HG03565 (cell line): ENCODE measurements at regions not wholly inside any gene's neighbourhood (a gene's known extent, or its start where the extent isn't known, plus 50 kb on each side); places are given as distances from the start of the nearest gene placed in this dataset.
"Not testable (repeated sequence)": the region's sequence is repeated elsewhere in the genome, so short reads cannot be mapped to it uniquely, and the experiment has no call there.

Experiments used
- ATAC-seq: cut with Tn5 transposase; IDR thresholded peaks from one replicate; pipeline ENCODE4 v1.9.1; 2021; ENCODE audit warnings: mild to moderate bottlenecking, moderate library complexity; ENCODE audit not compliant: unreplicated experiment

DNA sequence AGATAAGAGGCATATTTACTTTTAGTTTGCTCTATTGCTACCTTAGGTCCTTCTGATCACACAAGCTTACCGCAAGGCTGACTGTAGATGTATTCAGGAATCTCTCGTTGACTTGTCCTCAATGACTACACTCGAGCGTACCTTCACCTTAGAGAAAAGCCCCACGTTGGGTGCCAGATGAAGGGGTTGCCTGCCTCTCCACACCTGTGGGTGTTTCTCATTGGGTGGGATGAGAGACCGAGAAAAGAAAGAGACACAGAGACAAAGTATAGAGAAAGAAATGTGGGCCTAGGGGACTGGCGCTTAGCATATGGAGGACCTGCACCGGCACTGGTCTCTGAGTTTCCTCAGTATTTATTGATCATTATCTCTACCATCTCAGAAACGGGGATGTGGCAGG lies 51.8 kb downstream of the ASCL4 start:
- no peak for ATAC-seq

DNA sequence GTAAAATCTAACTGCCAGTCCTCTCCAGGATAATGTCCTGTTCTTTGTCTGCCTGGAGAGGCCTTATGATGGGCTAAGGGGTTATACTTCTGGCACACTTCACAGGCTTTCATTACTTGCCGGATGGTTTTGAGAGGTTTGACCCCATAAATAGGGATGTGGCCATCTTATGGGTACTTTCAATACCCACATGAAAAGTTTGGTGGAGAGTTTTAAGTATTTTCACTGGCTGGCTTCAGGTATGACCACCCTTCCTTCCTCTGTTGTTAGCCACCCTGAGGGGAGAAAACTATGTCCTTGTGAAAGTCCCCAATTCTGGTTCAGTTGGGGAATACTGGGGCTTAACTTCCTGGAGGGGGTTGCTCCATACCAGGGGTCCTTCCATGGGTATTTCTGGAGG lies 54.8 kb downstream of the ASCL4 start:
- ATAC-seq, result no peak

DNA sequence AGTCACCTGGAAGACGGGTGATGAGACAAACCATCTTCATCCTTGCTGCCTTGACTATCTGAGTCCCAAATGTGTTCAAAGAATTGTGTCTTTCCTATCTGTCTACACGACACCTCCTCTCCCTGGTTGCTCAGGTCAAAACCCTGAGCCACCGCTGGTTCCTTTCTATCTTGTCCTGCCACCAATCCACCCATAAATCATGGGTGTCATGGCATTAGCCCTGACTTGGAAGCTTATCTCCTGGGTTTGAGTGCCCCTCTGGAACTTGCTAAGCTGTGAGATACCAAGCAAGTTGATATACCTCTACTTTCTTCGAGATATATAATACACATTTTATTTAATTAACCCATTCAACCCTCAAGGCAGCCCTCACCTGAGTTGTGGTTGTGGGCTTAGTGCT lies 57.9 kb downstream of the ASCL4 start:
- ATAC-seq, result no peak

DNA sequence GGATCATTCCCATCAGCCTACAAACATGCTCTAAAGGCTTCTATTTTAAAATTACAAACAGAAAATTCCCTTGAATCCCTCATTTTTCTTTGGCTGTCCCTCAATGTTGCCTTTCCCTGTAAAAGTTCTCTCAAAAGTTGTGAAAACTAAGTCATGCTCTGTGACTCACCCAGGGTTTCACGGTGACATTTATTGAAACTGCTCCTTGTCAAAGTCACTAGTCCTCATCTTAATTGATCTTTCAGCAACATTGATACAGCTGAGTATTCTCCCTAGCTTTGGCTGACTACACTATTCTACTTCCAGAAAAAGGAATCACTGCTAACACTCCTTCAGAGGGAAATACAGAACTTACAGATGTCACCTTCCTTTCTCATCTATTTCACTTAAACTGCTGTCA lies 65.7 kb downstream of the ASCL4 start:
- no peak for ATAC-seq

DNA sequence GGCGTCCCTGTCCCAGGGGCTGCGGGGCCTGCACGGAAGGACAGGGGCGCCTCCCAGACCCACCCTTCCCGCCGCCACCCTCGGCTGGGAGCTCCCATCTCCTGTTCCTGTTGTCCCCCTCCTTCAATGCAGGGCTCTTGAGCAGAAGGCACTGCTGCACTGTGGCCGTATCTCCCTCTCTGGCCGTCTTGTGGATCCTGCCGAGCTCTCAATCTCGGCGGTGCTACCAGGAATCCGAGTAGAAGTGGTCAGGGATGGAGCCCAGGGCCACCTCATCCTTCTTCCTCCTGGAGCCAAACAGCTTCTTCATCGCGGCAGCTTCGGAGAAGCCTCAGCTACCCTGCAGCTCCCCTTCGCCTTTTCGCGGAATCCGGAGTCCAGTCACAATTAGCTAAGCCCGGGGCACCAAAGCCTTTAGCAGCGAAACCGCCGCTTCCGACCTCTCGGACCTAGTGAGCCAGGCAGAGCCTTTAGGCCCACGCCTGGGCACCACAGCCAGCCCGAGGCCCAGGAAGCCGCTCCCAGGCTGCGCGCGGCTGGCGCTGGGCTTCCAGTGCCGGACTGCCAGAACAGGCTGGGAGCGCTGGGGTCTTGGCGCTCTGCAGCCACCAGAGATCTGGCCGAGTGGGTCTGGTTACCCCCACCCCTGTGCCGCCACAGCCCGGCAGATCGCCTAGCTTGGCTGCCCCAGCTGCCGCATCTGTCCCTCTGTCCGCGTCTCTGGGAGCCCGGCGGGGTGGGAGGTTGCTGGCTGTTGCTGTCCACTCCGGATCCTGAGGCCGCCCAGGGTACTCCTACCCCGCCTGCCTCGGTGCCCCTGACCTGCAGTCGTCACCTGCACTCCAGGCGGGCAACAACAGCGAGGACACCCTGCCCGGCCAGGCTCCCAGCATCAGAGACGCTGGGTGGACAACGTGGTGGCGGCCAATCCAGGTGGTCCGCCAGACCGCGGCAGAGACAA lies 69.1 kb downstream of the ASCL4 start:
- no peak for ATAC-seq

DNA sequence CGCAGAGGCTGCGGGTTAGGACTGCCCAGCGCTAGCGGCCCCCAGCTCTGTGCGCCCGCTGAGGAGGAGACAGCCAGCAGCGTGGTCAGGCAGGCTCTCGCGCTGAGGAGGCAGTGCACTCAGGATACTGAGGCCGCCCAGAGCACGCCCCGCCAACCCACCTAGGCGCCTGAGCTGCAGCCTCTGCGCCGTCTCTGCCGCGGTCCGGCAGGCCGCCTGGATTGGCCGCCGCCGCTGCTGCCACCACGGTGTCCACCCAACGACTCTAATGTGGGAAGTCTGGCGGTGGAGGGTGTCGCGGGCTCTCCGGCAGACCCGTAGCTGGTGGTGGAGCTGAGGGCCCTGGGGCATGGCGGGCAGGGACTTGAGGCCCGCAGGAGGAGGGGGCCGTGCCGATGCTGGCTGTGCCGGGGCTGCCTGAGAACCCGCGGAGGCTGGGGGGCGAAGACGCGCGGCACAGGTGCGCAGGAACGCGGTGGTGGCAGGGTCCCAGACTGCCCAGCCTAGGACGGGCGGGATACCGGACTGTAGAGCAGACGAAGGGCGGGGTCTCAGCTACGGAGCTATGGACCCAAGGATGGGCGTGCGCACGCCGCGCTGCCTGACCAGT lies 69.9 kb downstream of the ASCL4 start:
- no peak for ATAC-seq

DNA sequence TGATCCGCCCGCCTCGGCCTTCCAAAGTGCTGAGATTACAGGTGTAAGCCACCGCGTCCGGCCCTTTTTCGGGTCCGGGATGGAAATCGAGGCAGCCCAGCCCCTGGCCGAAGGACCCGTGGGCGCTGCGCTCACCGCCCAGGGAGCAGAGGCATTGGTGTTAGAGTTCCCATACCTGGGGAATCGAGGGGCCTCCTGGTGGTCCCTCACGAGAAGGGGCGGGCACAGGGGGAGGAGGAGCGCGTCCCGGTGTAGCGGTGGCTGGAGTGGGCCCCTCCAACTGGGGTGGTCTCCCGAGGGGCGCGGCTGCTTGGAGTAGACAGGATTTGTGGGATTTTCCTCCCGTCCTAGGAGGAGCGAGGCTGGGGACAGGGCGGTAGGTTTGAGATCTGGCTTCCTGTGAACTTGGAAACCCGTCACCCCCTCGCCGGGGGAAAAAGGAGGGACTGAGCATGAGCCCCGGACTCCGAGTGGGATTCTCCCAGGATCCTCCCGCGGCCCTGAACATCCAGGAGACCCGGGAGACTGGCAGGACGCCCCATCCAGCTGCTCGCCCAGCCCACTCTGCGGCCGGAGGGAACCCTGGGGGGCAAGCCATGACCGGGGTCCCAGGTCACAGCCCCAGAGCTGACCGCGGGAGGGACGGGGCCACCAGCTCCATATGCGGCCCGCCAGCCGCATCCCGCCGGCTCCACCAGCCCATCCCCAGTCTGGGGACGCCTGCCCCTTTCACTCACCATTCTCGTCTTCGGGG lies 70.9 kb downstream of the ASCL4 start:
- no peak for ATAC-seq

DNA sequence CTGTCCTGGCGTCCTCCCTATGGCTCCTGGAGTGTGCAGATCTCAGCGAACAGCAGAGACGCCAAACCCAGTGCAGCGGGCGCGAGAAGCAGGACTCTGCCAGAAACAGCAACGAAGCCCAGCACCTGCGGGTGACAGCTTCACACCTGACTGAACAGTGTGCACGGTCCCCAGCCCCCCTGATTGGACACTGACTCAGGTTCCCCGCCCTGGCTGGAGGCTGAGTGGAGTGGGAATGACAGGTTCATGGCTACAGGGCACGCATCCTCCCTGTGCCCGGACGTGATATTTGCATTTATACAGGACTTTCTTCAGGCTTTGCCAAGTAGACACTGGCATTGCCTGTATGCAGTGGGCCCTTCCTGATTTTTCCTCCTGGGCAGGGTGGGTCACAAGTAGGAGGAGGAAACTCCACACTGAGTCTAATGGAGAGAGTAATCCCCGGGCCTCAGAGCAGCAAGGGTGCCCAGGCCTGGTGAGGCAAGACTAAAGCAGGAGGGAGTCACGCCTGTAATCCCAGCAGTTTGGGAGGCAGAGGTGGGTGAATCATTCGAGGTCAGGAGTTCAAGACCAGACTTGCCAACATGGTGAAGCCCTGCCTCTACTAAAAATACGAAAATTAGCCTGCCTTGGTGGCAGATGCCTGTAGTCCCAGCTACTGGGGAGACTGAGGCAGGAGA lies 71.6 kb downstream of the ASCL4 start:
- ATAC-seq, result no peak

DNA sequence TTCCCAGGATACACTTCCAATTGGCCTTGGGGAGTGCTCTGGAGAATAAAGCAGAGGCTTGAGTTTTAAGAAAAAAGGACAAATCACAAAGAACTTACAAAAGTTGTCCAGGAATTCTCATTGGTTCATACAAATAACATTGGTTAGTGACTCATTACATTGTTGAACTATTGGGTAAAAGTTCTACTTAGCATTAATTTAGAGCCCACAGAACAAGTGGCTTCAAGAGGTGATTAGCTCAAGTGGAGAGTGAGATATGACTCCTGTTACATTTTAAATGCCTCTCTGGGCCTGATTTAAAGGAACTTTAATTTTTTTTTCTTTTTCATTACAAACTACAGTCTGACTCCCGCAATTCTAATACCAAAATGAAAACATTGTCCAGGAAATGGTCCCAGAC lies 72.9 kb downstream of the ASCL4 start:
- no peak for ATAC-seq

DNA sequence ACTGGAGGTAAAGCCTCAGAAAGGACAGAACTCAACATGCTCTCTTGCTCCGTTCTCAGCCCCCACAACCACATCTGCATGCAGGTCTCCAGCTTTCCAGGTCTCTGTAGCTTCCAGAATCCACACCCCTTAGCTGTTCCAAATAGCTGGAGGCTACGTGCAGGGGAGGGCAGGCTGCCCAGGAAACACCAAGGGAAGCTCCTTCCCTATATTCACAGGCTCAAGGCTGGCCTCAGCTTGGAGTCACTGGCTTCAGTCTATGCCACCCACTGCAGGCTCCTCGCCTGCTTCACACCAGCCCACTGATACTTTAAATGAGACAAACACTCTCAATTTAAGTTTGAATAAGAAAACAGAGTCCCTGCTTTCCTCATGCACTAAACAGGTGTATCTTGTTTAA lies 73.3 kb downstream of the ASCL4 start:
- no peak for ATAC-seq

DNA sequence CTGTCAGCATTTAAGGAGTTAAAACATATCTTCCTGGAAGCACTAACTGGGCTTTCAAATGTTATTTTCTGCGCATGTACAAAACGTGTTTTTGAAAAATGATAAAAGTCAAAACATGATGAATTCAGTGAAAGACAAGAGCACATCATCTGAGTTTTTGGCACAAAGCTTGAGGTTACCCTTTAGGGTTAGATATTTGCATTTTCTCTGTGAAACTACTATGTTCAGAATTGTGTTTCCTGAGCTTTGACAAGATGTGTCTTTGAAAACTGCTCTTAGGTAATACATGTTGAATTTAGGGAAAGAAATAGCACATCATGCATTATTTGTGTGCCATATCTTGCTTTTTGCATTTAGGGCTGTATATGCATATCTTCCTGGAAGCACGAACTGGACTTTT lies 79.0 kb downstream of the ASCL4 start:
- ATAC-seq, result no peak

DNA sequence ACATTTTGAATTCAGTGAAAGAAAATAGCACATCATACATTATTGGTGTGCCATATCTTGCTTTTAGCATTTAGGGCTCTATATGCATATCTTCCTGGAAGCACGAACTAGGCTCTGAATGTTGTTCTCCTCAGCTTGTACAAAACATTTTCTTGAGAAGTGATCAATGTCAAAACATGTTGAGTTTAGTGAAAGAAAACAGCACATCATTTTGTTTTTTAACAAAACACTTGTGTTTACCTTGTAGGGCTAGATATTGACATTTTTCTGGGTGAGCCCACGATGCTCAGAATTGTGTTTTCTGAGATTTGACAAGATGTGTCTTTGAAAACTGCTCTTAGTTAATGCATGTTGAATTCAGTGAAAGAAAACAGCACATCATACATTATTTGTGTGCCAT lies 81.0 kb downstream of the ASCL4 start:
- no peak for ATAC-seq

DNA sequence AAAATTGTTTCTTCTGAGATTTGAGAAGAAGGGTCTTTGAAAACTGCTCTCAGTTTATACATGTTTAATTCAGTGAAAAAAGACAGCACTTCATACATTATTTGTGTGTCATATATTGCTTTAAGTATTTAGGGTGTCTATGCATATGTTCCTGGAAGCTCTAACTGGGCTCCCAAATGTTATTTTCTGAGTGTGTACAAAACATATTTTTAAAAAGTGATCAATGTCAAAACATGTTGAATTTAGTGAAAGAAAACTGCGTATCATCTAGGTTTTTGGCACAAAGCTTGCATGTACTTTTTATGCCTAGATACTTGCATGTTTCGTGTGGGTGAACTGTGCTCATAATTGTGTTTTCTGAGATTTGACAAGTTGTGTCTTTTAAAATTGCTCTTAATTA lies 81.6 kb downstream of the ASCL4 start:
- no peak for ATAC-seq

DNA sequence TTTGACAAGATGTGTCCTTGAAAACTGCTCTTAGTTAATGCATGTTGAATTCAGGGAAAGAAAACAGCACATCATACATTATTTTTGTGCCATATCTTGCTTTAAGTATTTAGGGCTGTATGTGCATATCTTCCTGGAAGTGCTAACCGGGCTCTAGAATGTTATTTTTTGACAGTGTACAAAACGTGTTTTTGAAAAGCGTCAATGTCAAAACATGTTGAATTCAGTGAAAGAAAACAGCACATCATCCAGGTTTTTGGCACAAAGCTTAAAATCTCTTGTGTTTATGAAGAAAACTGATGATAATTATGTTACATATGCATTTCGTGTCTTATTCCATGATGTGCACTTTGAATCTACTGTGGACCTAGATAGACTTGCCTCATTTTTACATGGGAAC lies 82.7 kb downstream of the ASCL4 start:
- ATAC-seq, result no peak

DNA sequence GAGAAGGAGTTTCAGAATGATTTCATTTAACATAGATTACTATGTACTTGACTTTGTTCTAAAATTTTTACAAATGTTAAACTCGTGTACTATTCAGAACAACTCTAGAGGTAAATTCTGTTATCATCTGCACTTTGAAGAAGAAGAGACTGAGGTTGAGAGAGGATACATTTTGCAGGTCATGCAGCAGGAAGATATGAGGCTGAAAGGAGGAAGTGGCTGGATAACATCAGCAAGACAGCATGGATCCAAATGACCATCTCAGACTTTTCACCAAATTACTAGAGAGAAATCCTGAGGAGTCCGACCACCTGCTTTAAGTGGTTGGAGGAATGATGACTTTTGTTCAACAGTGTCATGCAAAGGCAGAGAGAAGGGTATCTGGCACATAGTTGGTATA lies 84.9 kb downstream of the ASCL4 start:
- no peak for ATAC-seq

DNA sequence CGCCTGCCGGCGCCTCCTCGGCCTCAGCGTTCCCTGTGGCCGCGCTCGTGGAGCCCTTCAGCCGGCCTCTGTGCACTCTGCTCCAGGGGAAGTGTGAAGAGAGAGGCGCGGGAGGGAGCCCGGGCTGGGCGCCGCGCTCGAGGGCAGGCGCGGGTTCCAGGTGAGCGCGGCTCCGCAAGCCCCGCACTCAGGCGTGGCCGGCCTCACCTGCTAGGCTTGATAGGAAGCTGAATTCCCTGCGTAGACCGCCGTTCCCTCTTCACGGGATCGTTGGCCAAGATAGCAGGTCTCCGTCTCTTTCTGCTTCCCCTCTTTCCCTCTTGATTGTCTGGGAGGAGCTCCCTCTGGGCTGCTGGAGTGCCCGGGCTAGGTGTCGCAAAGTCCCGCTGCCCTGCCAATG lies 89.7 kb downstream of the ASCL4 start:
- ATAC-seq, result no peak

DNA sequence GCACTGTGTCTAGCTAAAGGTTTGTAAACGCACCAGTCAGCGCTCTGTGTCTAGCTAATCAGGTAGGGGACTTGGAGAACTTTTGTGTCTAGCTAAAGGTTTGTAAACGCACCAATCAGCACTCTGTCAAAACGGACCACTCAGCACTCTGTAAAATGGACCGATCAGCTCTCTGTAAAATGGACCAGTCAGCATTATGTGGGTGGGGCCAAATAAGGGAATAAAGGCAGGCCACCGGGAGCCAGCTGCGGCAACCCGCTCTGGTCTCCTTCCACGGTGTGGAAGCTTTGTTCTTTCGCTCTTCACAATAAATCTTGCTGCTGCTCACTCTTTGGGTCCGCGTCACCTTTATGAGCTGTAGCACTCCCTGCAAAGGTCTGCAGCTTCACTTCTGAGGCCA lies 90.2 kb downstream of the ASCL4 start:
- not testable (repeated sequence) for ATAC-seq

DNA sequence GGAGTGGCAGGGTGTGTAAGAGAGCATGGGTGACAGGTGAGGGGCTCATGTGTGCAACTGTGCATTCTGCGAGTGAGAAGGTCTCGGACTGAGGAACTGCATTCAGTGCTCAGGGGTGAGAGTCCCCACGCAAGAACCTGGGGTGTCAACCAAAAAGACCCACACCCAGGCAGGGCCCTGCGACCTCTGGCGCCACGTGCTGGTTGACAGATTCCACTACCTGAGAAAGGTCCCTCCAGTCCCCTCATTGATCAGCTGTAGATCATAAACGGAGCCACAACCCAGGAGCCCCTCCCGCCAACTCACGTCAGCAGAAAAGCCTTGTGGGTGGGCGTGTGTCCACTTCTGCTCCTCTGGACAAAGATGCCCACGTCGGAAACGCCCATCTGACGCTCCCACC lies 98.7 kb downstream of the ASCL4 start:
- ATAC-seq, result no peak

DNA sequence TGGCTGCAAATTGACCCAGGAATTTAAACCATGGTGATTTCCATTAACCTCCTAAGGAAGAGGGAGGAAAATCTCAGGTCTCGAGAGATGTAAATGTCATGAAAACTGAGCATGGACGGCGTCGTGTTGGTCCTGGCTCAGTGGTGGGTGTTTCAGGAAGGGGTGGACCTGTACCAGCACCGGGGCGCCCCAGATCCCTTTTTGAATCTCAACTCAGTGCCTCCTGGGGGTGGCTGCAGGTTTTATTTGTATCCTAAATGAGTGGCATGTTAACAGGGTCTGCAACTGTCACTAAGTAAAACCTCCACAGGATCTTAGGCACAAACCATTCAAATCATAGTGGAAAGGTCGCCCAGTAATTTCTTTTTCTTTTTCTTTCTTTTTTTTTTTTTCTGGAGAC lies 101.3 kb downstream of the ASCL4 start:
- ATAC-seq, result no peak

DNA sequence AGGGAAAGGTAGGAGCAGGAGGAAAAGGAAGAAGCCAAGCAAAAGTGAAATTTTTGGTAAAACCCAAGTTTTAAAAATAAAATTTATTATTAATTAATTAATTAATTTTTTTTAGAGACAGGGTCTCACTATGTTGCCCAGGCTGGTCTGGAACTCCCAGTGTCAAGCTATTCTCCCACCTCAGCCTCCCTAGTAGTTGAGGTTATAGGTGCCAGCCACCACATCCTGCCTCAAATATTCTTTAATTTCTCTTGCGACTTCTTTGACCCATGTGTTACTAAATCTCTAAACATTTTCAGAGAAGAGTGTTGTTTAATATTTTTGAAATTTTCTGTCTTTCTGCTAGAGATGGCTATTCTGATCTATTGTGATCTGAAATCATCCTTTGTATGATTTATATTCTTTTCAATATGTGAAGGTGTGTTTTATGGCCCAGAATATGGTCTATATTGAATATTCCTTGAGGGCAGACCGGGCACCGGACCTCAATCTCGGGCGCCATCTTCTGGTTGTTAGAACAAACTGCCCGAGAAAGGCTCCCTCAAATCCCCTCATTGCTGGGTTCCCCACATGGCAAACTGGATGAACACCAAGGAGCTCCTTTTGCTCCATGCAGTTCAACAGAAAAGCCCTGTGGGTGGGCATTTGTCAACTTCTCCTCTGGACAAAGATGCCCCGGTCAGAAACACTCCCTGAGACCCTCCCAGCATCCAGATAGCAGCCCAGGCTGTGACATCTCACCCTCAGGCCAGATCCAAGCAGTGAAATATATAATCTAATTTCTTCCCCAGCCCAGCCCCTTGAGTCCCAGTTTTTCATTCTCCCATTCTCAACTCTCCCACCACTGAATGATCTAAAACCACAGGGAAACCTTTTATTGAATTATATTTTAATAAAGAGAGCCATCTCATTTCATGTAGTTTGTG lies 110.5 kb downstream of the ASCL4 start:
- no peak for ATAC-seq
